A673 (cell line): ENCODE measurements at regions not wholly inside any gene's neighbourhood (a gene's known extent, or its start where the extent isn't known, plus 50 kb on each side); places are given as distances from the start of the nearest gene placed in this dataset.

Experiments used
- CTCF ChIP-seq: fragments of 300-800, 200-600 bp; sonication (generic); conservative IDR thresholded peaks from 2 replicates; pipeline ENCODE4 v1.5.1; 2017; ENCODE audit warnings: low read depth, mild to moderate bottlenecking, antibody characterized with exemption, low read length, moderate library complexity, mixed read lengths
- EZH2 ChIP-seq: fragments of 200-600 bp; sonication (generic); IDR thresholded peaks from 2 replicates; pipeline ENCODE4 v1.6.1; 2017; ENCODE audit warnings: borderline replicate concordance, low read depth, mild to moderate bottlenecking, mixed read lengths, antibody characterized with exemption, low read length; ENCODE audit not compliant: poor library complexity, severe bottlenecking

- TF ChIP-seq CTCF (no peak), EZH2 (no peak)
Measured at GRCh38 chr14:53273671-53274072, 120.5 kb upstream of the DDHD1 start.
